ENCODE measurements at regions not wholly inside any gene's neighbourhood (a gene's known extent, or its start where the extent isn't known, plus 50 kb on each side); places are given as distances from the start of the nearest gene placed in this dataset.
"Not testable (repeated sequence)": the region's sequence is repeated elsewhere in the genome, so short reads cannot be mapped to it uniquely, and the experiment has no call there.

- no peak for TF ChIP-seq CTCF (conservative IDR thresholded peaks at IDR 0.05; ENCODE audit: low read depth, low read length)
- TF ChIP-seq EZH2 (IDR thresholded peaks at IDR 0.05; ENCODE audit: low read length, unreplicated experiment): no peak
- no peak for TF ChIP-seq EZH2phosphoT487 (IDR thresholded peaks at IDR 0.05; ENCODE audit: borderline replicate concordance, low read length)
- no peak for ATAC-seq
- intact Hi-C loops (cut with micrococcal nuclease): no loop called here
Measured at GRCh38 chrX:56462389-56462788, 101.0 kb upstream of the UBQLN2 start.

GRCh38 chrX:56468441-56468840, 95.0 kb upstream of the UBQLN2 start:
- Histone ChIP-seq H3K27ac (ENCODE audit: low read length) (no peak overlapping the region), H3K79me2 (ENCODE audit: low read length) (no peaks in the 10 kb centered on the region), H3K4me3 (ENCODE audit: low read length) (no peak overlapping the region), H3K9me3 (ENCODE audit: low read length) (no peaks in the 10 kb centered on the region), H3K9me2 (replicated peaks; ENCODE audit: low read length) (no peaks in the 10 kb centered on the region), H4K20me1 (ENCODE audit: low read length) (no peaks in the 10 kb centered on the region), H3K27me3 (ENCODE audit: low read length) (no peaks in the 10 kb centered on the region), H3K9ac (ENCODE audit: low read length) (no peak overlapping the region), H2AFZ (ENCODE audit: low read length) (no peak overlapping the region), H3K4me1 (ENCODE audit: insufficient read depth, low read length) (no peaks in the 10 kb centered on the region), H3F3A (ENCODE audit: low read length, unreplicated experiment) (no peaks in the 10 kb centered on the region), H3K4me2 (ENCODE audit: low read length) (no peak overlapping the region), H3K36me3 (ENCODE audit: low read depth, low read length) (no peaks in the 10 kb centered on the region)
- no TSS peak for BruUV-seq (replicated peaks)
- intact Hi-C loops (cut with micrococcal nuclease): no loop called here
- ChIA-PET CTCF (no interaction called here), POLR2A (ENCODE audit: unreplicated experiment) (no interaction called here)
- ATAC-seq (no peak), DNase-seq (no peak)
- TF ChIP-seq EZH2phosphoT487 (IDR thresholded peaks at IDR 0.05; ENCODE audit: borderline replicate concordance, low read length) (no peak), EZH2 (IDR thresholded peaks at IDR 0.05; ENCODE audit: low read length, unreplicated experiment) (no peak), CTCF (conservative IDR thresholded peaks at IDR 0.05; ENCODE audit: low read depth, low read length) (no peak)

More at GRCh38 chrX:56462389-56462788, 101.0 kb upstream of the UBQLN2 start:
- no peak overlapping the region for H3K4me2 ChIP-seq (ENCODE audit: low read length)
- no peak for DNase-seq
- H3K36me3 ChIP-seq (ENCODE audit: low read depth, low read length): no peaks in the 10 kb centered on the region
- no peaks in the 10 kb centered on the region for H3K79me2 ChIP-seq (ENCODE audit: low read length)
- ChIA-PET POLR2A (ENCODE audit: unreplicated experiment) (no interaction called here), CTCF (no interaction called here)
- no peak overlapping the region for H3K27ac ChIP-seq (ENCODE audit: low read length)
- no peaks in the 10 kb centered on the region for H3K9me3 ChIP-seq (ENCODE audit: low read length)
- no TSS peak for BruUV-seq (replicated peaks)
- no peak overlapping the region for H3K4me3 ChIP-seq (ENCODE audit: low read length)
- H3K27me3 ChIP-seq (ENCODE audit: low read length): no peaks in the 10 kb centered on the region
- H3F3A ChIP-seq (ENCODE audit: low read length, unreplicated experiment): no peaks in the 10 kb centered on the region
- no peaks in the 10 kb centered on the region for H3K4me1 ChIP-seq (ENCODE audit: insufficient read depth, low read length)
- no peak overlapping the region for H3K9ac ChIP-seq (ENCODE audit: low read length)
- no peaks in the 10 kb centered on the region for H3K9me2 ChIP-seq (replicated peaks; ENCODE audit: low read length)
- no peak overlapping the region for H2AFZ ChIP-seq (ENCODE audit: low read length)
- no peaks in the 10 kb centered on the region for H4K20me1 ChIP-seq (ENCODE audit: low read length)

- POLR2A ChIA-PET (ENCODE audit: unreplicated experiment); CTCF ChIA-PET; H3K4me2 ChIP-seq (ENCODE audit: low read length); H3K9me2 ChIP-seq (replicated peaks; ENCODE audit: low read length); H3K27me3 ChIP-seq (ENCODE audit: low read length); H3K27ac ChIP-seq (ENCODE audit: low read length); H3K9me3 ChIP-seq (ENCODE audit: low read length); DNase-seq; H3K36me3 ChIP-seq (ENCODE audit: low read depth, low read length); H2AFZ ChIP-seq (ENCODE audit: low read length); H3F3A ChIP-seq (ENCODE audit: low read length, unreplicated experiment); intact Hi-C loops (cut with micrococcal nuclease); H4K20me1 ChIP-seq (ENCODE audit: low read length); ATAC-seq; H3K4me3 ChIP-seq (ENCODE audit: low read length); H3K79me2 ChIP-seq (ENCODE audit: low read length); H3K9ac ChIP-seq (ENCODE audit: low read length); BruUV-seq (replicated peaks): not testable (repeated sequence)
- peaks cover 19% of the 10 kb centered on the region for H3K4me1 ChIP-seq (ENCODE audit: insufficient read depth, low read length)
Measured at GRCh38 chrX:56494923-56495322, 68.5 kb upstream of the UBQLN2 start.

Data from PC-3 (cell line).